ENCODE measurements at regions not wholly inside any gene's neighbourhood (a gene's known extent, or its start where the extent isn't known, plus 50 kb on each side); places are given as distances from the start of the nearest gene placed in this dataset.
"Not testable (repeated sequence)": the region's sequence is repeated elsewhere in the genome, so short reads cannot be mapped to it uniquely, and the experiment has no call there.

DNA sequence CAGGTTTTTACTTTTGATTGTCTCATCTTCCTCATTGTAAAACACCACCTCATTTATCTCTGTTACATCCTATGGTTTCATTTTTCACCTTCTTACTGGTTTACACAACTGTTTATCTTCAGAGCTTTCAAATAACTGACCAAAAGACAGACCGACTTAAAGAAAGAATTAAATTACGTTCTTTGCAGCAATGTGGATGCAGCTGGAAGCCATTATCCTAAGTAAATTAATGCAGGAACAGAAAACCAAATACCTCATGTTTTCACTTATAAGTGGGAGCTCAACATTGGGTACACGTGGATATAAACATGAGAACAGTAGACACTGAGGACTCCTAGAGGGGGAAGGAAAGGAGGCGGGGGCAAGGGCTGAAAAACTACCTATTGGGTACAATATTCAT, 729.0 kb upstream of the USP15 start:
- DNase-seq: no peak

- DNase-seq: no peak
Measured at GRCh38 chr12:61536117-61536516, 724.1 kb upstream of the USP15 start.

DNA sequence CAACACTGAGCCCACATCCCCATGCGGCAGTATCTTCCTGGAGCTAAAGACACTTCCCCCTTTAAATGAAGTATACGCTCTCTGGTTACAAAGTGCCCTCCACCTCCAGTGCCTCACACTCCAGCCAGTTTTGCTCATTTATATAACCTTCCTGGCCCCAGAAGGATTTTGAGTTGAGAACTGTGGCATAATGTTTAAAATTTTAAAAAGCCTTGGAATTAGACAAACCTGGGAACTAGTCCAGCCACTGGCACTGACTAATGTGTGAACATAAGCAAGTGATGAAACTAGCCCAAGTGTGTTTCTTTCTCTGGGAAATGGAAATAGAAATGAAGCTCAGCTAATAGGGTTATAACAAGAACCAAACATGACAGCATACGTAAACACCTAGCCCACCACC, 723.7 kb upstream of the USP15 start:
- no peak for DNase-seq

GRCh38 chr12:61538951-61539350, 721.3 kb upstream of the USP15 start:
- DNase-seq: no peak

- no peak for DNase-seq
Measured at GRCh38 chr12:61542551-61542950, 717.7 kb upstream of the USP15 start.

GRCh38 chr12:61546296-61546695, 713.9 kb upstream of the USP15 start:
- no peak for DNase-seq

- DNase-seq: no peak
Measured at GRCh38 chr12:61553091-61553490, 707.1 kb upstream of the USP15 start.

DNA sequence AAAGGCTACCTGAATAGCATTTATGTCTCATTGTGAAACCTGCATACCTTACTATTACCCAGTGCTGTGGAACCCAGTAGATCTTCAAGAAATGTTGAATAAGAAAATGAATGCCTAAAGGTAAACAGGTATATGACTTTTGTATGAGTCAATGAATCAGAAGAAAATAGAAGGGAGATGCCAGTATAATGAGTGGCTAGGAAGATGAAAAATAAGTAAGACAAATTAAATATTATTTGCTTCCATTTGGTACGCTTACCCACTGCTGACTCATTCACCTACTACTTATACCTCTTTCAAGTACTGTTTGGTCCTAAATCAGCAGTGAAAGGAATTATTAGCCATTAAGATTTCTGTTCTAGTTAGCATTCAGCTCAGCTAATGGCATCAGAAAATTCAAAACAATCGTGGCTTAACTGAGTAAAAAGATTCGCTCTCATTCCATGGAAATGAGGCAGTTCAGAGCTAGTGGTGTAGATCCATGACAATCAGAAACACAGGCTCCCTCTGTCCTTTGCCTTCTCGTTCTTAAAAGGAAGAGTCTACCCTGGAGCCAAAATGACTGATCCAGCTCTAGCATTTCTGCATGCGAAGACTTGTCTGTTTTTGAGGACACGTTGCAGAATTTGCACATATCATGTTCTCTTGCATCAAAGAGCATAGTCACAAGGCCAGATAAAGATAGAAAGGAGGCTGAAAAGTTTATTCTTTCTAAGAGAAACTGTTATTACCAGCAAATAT, 705.8 kb upstream of the USP15 start:
- no peak for DNase-seq

GRCh38 chr12:61563665-61564450, 696.3 kb upstream of the USP15 start:
- no peak for DNase-seq

DNA sequence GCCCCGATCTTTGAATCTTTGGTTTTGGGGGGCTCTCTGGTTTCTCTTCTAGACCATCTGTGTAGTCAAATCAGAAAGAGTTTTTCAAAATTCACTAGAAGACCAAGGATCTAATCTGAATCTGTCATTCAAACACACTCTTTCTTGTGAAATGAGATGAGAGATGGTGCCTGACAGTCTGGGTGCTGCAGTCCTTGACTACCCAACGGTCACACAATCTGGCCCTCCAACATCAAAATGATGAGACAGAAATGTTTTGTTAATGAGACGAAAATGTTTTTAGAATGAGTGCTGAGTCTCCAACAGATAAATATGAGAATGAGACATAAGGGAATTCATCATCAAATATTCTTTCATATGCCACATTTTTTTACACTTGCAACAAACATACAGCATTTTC, 695.7 kb upstream of the USP15 start:
- no peak for DNase-seq

GRCh38 chr12:61566183-61566582, 694.0 kb upstream of the USP15 start:
- DNase-seq: no peak

- DNase-seq: no peak
Measured at GRCh38 chr12:61574339-61574738, 685.9 kb upstream of the USP15 start.

DNA sequence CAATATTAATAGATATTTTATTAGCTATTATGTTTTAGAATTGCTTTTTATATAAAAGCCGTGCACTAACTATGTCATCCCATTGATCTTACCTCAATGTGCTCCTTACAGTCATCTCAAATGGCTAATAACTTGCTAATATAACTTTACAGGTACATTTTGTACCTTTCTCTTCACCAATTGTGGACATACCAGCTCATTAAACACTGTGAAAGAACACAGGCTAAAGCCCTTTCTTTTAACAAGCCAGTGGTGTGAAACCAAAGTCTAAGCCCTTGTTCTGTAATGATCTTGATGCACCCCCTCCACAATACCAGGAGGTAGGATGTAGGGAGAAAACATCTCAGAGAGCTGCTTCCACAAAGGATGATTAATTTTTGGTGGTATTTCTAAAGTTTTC, 675.3 kb upstream of the USP15 start:
- no peak for DNase-seq

GRCh38 chr12:61590864-61591263, 669.3 kb upstream of the USP15 start:
- DNase-seq: not testable (repeated sequence)

DNA sequence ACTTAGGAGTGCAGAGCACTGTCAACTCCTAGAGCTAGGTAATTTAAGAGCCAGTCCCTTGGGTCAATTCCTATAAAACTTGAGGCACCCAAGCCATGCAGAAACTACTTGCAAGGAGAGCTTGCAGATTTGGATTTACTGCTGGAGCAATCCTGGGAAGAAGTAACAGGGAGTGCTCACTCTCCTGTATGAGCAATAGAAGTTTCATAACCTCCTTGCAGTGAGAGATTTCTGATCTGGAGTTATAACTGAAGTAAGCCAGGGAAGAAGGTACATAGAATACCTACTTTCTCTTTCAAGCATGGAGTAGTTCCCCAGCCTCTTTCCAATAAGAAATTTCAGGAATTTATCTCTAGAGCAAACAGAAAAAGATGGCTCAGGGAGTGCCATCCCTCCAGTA, 650.1 kb upstream of the USP15 start:
- DNase-seq: no peak

DNA sequence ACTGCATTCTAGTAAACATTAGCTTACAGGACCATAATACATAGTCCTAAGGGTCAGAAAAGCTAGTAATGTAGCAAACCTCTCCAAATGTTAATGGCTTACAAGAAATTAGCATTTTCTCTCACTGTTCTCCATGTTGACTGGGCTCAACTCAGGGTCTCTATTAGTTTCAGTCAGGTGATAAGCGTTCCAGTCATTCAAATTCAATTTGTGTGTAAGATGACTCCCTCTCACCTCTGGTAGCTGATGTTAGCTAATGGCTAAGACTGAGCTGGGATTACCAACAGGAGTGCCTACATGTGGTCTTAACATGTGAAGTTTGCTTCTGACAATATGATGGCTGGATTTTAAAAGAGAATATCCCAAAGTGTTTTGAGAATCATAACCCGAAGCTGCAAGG, 630.5 kb upstream of the USP15 start:
- no peak for DNase-seq

DNA sequence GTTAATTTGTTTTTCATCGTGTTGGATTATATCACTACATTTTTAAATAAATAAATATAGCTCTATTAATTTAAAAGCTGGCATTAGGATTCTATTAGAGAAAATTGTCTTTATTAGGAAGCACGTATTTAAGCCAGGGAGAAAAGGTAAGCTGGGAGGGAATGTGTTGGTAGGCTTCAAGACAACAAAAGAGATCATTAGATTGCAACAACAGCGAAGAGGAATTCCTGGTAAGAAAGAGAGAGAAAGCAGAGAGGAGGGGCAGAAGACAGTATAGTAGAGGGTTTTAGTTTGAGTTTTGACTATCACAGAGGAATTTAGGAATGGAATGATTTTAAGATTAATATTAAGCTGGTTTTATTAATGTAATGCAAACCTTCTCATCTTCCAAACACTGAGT, 613.6 kb upstream of the USP15 start:
- DNase-seq: no peak

- no peak for DNase-seq
Measured at GRCh38 chr12:61647566-61647965, 612.6 kb upstream of the USP15 start.

- no peak for DNase-seq
Measured at GRCh38 chr12:61652265-61652664, 607.9 kb upstream of the USP15 start.

DNA sequence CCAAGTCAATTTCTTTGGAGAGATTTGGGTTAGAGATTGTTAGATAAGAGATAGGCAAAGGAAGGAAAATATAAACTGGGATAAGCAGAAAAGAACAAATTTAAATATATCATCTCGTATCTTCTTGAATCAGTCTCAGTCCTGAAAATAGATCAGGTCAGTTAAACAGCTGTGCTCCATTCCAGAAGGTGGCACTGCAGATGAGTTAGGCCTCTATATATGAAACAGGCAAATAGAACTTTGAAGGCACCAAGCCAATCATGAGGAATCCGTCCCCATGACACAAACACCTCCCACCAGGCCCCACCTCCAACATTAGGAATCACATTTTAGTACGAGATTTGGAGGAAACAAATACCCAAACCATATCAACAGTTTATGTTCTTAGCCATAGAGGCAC, 605.5 kb upstream of the USP15 start:
- DNase-seq: no peak

GRCh38 chr12:61655241-61655640, 605.0 kb upstream of the USP15 start:
- no peak for DNase-seq

DNA sequence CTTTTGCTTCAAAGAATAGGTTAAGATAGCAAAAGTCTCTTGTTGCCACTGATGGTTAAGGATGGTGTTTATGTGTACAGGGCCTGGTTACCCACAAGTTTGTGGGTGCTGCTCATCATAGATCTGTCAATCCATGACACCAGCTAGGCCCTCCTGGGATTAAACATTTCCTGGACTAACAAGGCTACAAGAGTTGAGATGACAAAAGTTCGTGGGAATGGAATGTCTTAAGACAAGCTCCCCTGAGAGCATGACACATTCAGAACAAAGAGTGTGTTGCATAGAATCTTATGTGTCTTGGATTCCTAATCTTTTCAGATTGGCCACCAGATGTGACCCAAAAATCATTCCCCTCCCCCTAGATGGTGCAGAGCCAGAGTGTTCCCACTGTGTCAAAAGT, 592.5 kb upstream of the USP15 start:
- no peak for DNase-seq

- no peak for DNase-seq
Measured at GRCh38 chr12:61676520-61676919, 583.7 kb upstream of the USP15 start.

DNA sequence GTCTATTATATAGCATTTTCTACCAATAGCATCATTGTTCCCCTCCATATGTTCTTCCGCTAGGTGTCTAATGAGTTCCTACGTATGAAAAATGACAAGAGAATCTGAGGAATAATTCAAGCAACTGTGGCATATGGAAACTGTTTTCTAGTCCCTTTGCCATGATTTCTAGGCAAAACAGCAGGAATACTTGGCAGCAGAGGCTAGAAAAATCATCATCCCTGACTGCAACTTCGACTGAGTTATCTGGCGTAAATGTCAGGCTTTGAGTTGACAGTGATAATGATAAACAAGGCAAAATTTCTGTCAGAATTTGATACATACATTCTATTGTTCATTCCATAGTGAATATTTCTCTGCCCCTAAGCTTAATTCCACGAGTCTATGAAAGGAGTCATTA, 572.8 kb upstream of the USP15 start:
- no peak for DNase-seq

DNA sequence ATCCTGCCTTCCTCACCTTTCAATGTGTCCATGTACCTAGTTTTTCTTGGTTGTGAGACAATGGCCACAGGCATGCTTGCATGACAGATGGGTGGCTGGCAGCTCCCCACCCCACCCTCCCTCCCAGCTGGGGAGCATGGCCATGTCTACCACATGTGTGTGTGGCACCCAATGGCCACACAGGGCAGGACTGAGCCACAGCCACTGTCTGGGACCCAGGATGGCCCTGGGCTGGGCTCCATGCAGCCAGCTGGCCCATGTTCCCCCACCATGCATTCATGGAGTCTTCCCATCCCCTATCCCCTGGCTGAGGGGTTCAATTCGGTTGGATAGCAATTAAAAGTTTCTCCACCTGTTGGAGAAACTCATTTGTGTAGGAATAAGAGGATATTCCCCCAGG, 566.0 kb upstream of the USP15 start:
- no peak for DNase-seq

Measured in CD4-positive, alpha-beta T cell treated with Interleukin-4 for 4 hours (primary cell).